ENCODE measurements at regions not wholly inside any gene's neighbourhood (a gene's known extent, or its start where the extent isn't known, plus 50 kb on each side); places are given as distances from the start of the nearest gene placed in this dataset.

- no peak for TF ChIP-seq CTCF (conservative IDR thresholded peaks at IDR 0.05)
- TF ChIP-seq ZFX (IDR thresholded peaks at IDR 0.05), result no peak
Measured at GRCh38 chr14:48628870-48629269, 953.5 kb upstream of the MDGA2 start.

Data from C4-2B (cell line).